ENCODE measurements at regions not wholly inside any gene's neighbourhood (a gene's known extent, or its start where the extent isn't known, plus 50 kb on each side); places are given as distances from the start of the nearest gene placed in this dataset.
A peak's percentile ranks its signal among the peaks of the same experiment; 100 is the strongest.
"Not testable (repeated sequence)": the region's sequence is repeated elsewhere in the genome, so short reads cannot be mapped to it uniquely, and the experiment has no call there.

- DNase-seq, result no peak
Measured at GRCh38 chr12:5096241-5096924, 52.7 kb downstream of the KCNA5 start.

- no peak for DNase-seq
Measured at GRCh38 chr12:5097786-5098185, 54.1 kb downstream of the KCNA5 start.

GRCh38 chr12:5099136-5099535 lies 55.5 kb downstream of the KCNA5 start:
- DNase-seq, result no peak

- DNase-seq, result no peak
Measured at GRCh38 chr12:5099591-5099990, 55.9 kb downstream of the KCNA5 start.

- DNase-seq, result no peak
Measured at GRCh38 chr12:5101686-5102085, 58.0 kb downstream of the KCNA5 start.

- no peak for DNase-seq
Measured at GRCh38 chr12:5102261-5102789, 58.6 kb downstream of the KCNA5 start.

- no peak for DNase-seq
Measured at GRCh38 chr12:5102806-5103205, 59.1 kb downstream of the KCNA5 start.

- DNase-seq, result no peak
Measured at GRCh38 chr12:5110345-5110744, 66.7 kb downstream of the KCNA5 start.

GRCh38 chr12:5114436-5114835 lies 70.8 kb downstream of the KCNA5 start:
- no peak for DNase-seq

- not testable (repeated sequence) for DNase-seq
Measured at GRCh38 chr12:5121784-5122183, 78.1 kb downstream of the KCNA5 start.

GRCh38 chr12:5122256-5122831 lies 78.7 kb downstream of the KCNA5 start:
- peak in 1 of 2 experiments; percentile 7 for DNase-seq

GRCh38 chr12:5123921-5124320 lies 80.2 kb downstream of the KCNA5 start:
- no peak for DNase-seq

GRCh38 chr12:5124401-5124800 lies 80.7 kb downstream of the KCNA5 start:
- DNase-seq, result no peak

- no peak for DNase-seq
Measured at GRCh38 chr12:5134861-5135525, 91.3 kb downstream of the KCNA5 start.

- no peak for DNase-seq
Measured at GRCh38 chr12:5138256-5138655, 94.6 kb downstream of the KCNA5 start.

GRCh38 chr12:5138845-5139244 lies 95.2 kb downstream of the KCNA5 start:
- DNase-seq, result no peak

GRCh38 chr12:5139751-5140150 lies 96.1 kb downstream of the KCNA5 start:
- no peak for DNase-seq

GRCh38 chr12:5140190-5140589 lies 96.5 kb downstream of the KCNA5 start:
- no peak for DNase-seq

- DNase-seq, result no peak
Measured at GRCh38 chr12:5148880-5149279, 105.2 kb downstream of the KCNA5 start.

- DNase-seq, result no peak
Measured at GRCh38 chr12:5154091-5154490, 110.4 kb downstream of the KCNA5 start.

GRCh38 chr12:5155866-5156265 lies 112.2 kb downstream of the KCNA5 start:
- DNase-seq, result no peak

GRCh38 chr12:5160827-5161226 lies 117.1 kb downstream of the KCNA5 start:
- DNase-seq, result no peak

GRCh38 chr12:5163661-5164060 lies 120.0 kb downstream of the KCNA5 start:
- no peak for DNase-seq

GRCh38 chr12:5165296-5165970 lies 121.8 kb downstream of the KCNA5 start:
- DNase-seq, result no peak

Measured in SHP77 (cell line).